Left lung (tissue), 4 donors: ENCODE measurements at regions not wholly inside any gene's neighbourhood (a gene's known extent, or its start where the extent isn't known, plus 50 kb on each side); places are given as distances from the start of the nearest gene placed in this dataset.

Experiments
- ATAC-seq: fragments of 200-7000 bp; cut with Tn5 transposase; one replicate; pipeline ENCODE4 v1.9.1; 2020; ENCODE audit warnings: moderate library complexity
- DNase-seq, 4 donors: peaks; one replicate each; pipeline ENCODE4 v3.0.0-alpha.2; 2013 to 2020
- H3K27ac ChIP-seq, 2 donors: fragments of 200-600 bp; sonication (generic) in 1 of 2; one replicate each; pipeline versions ENCODE4 v1.5.0 to v1.8.0; 2020 to 2021
- H3K27me3 ChIP-seq, 2 donors: fragments of 200-600 bp; sonication (generic) in 1 of 2; one replicate each; pipeline versions ENCODE4 v1.5.0 to v1.8.0; 2020 to 2021
- H3K36me3 ChIP-seq, 2 donors: fragments of 200-600 bp; sonication (generic) in 1 of 2; one replicate each; pipeline versions ENCODE4 v1.5.0 to v1.8.0; 2020 to 2021
- H3K4me1 ChIP-seq, 2 donors: fragments of 200-600 bp; one replicate each; pipeline ENCODE4 v1.8.0; 2021
- H3K4me3 ChIP-seq, 2 donors: fragments of 200-600 bp; sonication (generic) in 1 of 2; one replicate each; pipeline versions ENCODE4 v1.5.0 to v1.8.0; 2020 to 2021; ENCODE audit warnings: mild to moderate bottlenecking in 1 of 2
- H3K9me3 ChIP-seq, 2 donors: fragments of 200-600 bp; sonication (generic) in 1 of 2; one replicate each; pipeline versions ENCODE4 v1.5.0 to v1.8.0; 2020 to 2021
- intact Hi-C, 2 donors: fragments of 100-400 bp; cut with DNase I; formaldehyde crosslinking; loops; one replicate each; pipeline versions ENCODE4 v1.11.2 to v1.14.2; 2022
- TF ChIP-seq, protein P1 (sequence below), 2 donors: fragments of 200-600 bp; sonication (generic) in 1 of 2; IDR thresholded peaks; one replicate each; pipeline versions ENCODE4 v1.5.0 to v1.8.0; 2021; ENCODE audit warnings: antibody characterized with exemption in 2 of 2
- donor health status: DM: no; HTN: yes; CAD: no.
- donor health status: DM: no; HTN: no; CAD: no.

DNA sequence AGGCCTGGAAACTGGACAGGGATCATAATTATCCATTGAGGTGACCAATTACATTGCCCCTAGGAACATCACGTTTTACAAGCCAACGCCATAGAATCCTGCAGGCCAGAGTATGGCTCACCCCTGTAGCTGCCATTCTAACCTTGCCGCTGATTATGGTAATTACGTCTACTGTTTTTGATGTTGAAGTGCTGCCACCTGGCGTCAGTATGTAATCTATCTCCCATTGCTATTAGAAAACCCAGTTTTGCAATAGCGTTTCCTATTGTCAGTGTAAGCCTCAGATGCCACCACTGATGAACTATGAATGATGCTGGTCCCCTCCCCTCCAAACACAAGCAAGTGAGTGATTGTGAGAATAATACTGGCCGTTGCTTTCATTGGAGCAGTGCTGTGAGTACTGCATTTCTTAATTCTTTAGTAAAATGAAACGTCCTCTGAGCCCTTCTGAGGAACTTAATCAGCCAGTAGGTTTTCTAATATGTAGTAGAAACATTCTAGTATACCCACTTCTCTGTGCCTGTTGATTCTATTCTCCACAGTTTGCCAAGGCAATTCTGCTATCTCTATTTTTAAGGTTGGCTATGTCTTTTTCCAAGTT lies 100.5 kb upstream of the NMUR2 start:
- Histone ChIP-seq H3K27ac (no peak overlapping the region), H3K27me3 (peaks cover 0 to 9% of the 10 kb centered on the region in 2 donors), H3K4me3 (no peak overlapping the region), H3K36me3 (no peaks in the 10 kb centered on the region), H3K9me3 (no peaks in the 10 kb centered on the region), H3K4me1 (no peaks in the 10 kb centered on the region)
- peak in 2 of 4 donors; percentile 59 to 75 for DNase-seq
- ATAC-seq, result peak; percentile 89
- intact Hi-C loops, result loop anchor here in 1 of 2 donors (10.0 kb wide), 1 partner anchor 681 kb away; no protein-coding TSS in a partner anchor
- TF ChIP-seq, protein P1, sequence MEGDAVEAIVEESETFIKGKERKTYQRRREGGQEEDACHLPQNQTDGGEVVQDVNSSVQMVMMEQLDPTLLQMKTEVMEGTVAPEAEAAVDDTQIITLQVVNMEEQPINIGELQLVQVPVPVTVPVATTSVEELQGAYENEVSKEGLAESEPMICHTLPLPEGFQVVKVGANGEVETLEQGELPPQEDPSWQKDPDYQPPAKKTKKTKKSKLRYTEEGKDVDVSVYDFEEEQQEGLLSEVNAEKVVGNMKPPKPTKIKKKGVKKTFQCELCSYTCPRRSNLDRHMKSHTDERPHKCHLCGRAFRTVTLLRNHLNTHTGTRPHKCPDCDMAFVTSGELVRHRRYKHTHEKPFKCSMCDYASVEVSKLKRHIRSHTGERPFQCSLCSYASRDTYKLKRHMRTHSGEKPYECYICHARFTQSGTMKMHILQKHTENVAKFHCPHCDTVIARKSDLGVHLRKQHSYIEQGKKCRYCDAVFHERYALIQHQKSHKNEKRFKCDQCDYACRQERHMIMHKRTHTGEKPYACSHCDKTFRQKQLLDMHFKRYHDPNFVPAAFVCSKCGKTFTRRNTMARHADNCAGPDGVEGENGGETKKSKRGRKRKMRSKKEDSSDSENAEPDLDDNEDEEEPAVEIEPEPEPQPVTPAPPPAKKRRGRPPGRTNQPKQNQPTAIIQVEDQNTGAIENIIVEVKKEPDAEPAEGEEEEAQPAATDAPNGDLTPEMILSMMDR (IDR thresholded peaks at IDR 0.05), result peak; percentile 50 to 65

DNA sequence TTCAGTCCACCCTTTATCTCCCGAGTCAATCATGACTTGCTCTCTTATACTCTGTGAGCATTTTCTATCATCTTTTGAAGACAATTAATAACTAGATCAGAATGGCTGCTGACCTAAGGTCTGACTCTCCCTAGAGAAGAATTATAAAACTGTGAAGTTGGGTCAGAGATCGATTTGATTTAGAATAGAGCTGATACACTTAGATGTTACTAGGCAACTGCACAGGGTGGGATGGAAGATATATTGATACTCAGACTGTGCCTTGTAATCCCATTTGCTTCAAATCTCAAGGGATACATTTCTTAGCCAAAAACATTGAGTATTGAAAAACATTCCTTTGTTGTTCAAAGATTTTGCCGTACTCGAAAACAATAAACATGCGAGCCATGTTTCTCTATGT lies 106.0 kb upstream of the NMUR2 start:
- intact Hi-C loops, result no loop called here
- ATAC-seq (no peak), DNase-seq (no peak)
- H3K27me3 ChIP-seq, result peaks cover 0 to 9% of the 10 kb centered on the region in 2 donors
- H3K36me3 ChIP-seq, result no peaks in the 10 kb centered on the region
- no peak overlapping the region for H3K27ac ChIP-seq
- no peak overlapping the region for H3K4me3 ChIP-seq
- H3K4me1 ChIP-seq, result no peaks in the 10 kb centered on the region
- TF ChIP-seq, protein P1 (IDR thresholded peaks at IDR 0.05), result no peak
- no peaks in the 10 kb centered on the region for H3K9me3 ChIP-seq

DNA sequence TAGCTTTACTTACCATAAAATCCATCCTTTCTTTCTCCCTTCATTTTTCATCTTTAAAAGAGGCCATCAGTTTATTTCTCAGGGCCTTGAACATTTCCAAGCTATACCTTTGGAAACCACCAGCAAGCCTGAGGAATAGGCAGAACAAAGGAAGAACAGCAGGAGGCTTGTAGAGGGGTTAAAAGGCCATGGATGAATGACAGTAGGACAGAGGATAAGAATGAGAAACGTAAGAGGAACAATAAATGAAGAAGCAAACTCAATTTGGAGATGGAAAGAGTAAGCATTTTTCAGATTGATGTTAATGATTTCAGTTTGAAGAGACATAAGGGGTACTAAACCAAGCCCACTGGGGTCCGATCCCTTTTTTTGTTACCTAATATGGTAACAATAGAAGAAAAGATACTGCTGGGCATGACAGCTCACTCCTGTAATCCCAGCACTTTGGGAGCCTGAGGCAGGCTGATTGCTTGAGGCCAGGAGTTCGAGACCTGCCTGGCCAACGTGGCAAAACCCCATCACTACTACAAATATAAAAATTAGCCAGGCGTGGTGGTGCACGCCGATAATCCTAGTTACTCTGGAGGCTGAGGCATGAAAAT lies 106.6 kb upstream of the NMUR2 start:
- Histone ChIP-seq H3K4me3 (no peak overlapping the region), H3K36me3 (no peaks in the 10 kb centered on the region), H3K9me3 (no peaks in the 10 kb centered on the region), H3K27me3 (peaks cover 0 to 9% of the 10 kb centered on the region in 2 donors), H3K4me1 (no peaks in the 10 kb centered on the region), H3K27ac (no peak overlapping the region)
- intact Hi-C loops, result no loop called here
- TF ChIP-seq, protein P1 (IDR thresholded peaks at IDR 0.05), result no peak
- no peak for DNase-seq
- no peak for ATAC-seq

DNA sequence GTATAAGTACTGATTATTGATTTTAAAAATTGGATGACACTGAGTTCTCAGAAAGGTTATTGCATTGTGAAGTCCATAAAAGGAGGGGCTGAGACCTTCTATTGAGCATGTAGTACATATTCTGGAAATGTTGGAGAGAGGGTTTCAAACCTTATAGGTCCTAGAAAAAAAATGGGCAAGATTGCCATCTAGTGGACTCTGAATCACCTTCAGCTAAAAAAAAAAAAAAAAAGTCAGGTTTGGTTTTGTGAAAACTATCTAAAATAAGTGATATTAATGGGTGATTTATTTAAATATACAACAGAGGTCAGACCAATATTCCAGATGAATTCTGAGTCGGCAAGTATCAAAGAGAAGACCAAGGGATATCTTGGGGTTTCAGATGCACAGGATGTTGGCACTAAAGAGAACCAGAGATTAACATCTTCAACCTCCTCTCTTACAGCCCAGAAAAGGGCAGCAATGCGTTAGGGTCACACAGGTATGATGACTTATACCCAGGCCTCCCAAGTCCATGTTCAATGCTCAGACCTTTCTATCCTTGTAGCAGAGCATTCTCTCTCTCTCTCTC lies 109.8 kb upstream of the NMUR2 start:
- H3K4me1 ChIP-seq, result no peaks in the 10 kb centered on the region
- H3K27me3 ChIP-seq, result peaks cover 0 to 1% of the 10 kb centered on the region in 2 donors
- no peak overlapping the region for H3K27ac ChIP-seq
- H3K36me3 ChIP-seq, result no peaks in the 10 kb centered on the region
- H3K4me3 ChIP-seq, result no peak overlapping the region
- ATAC-seq (no peak), DNase-seq (peak in 1 of 4 donors; percentile 34)
- TF ChIP-seq, protein P1 (IDR thresholded peaks at IDR 0.05), result peak in 1 of 2 donors; percentile 46
- intact Hi-C loops, result no loop called here
- no peaks in the 10 kb centered on the region for H3K9me3 ChIP-seq

DNA sequence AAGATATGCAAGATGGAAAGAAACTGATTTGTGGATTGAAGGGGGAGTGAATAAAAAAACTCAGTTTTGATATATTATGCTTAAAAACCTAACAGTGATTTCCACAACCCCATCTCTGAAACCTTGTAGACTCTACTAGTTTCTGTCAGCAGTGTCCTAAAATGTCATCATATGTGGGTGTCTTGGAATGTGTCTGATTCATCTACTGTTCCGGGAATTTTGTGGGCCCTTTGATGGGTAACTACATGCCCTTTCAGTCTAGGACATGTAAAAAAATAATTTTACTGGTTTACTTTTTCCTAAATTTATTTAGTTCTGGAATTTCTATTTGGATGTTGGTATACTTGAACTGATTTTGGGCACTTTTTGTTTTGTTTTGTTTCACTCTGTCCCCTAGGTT lies 118.9 kb upstream of the NMUR2 start:
- TF ChIP-seq, protein P1 (IDR thresholded peaks at IDR 0.05), result no peak
- no peak for ATAC-seq

More for the DNA sequence above, 118.9 kb upstream of the NMUR2 start:
- no peaks in the 10 kb centered on the region for H3K27me3 ChIP-seq
- H3K9me3 ChIP-seq, result no peaks in the 10 kb centered on the region
- no peak for DNase-seq
- H3K36me3 ChIP-seq, result no peaks in the 10 kb centered on the region
- peaks cover 0 to 3% of the 10 kb centered on the region in 2 donors for H3K4me1 ChIP-seq
- H3K4me3 ChIP-seq, result no peak overlapping the region
- intact Hi-C loops, result no loop called here
- H3K27ac ChIP-seq, result no peak overlapping the region
